Esophagus muscularis mucosa (tissue), 3 donors: ENCODE measurements at regions not wholly inside any gene's neighbourhood (a gene's known extent, or its start where the extent isn't known, plus 50 kb on each side); places are given as distances from the start of the nearest gene placed in this dataset.

ENCODE experiments used
- CTCF ChIP-seq, 3 experiments: fragments of 200-600 bp in 2 of 3; fragments of 450-650 bp in 1 of 3; sonication (generic) in 2 of 3; IDR thresholded peaks; one replicate each; pipeline ENCODE4 v1.5.1; 2017 to 2019; ENCODE audit warnings: antibody characterized with exemption in 3 of 3, mild to moderate bottlenecking in 2 of 3, moderate library complexity in 1 of 3
- EP300 ChIP-seq: sonication (generic); formaldehyde crosslinking; IDR thresholded peaks from one replicate; pipeline ENCODE4 v1.6.1; 2017; ENCODE audit warnings: antibody characterized with exemption

GRCh38 chr21:27633631-27634030 is 666.7 kb upstream of the ADAMTS5 start:
- TF ChIP-seq CTCF (IDR thresholded peaks at IDR 0.05) (no peak), EP300 (no peak)
